HG03103 (cell line): ENCODE measurements at regions not wholly inside any gene's neighbourhood (a gene's known extent, or its start where the extent isn't known, plus 50 kb on each side); places are given as distances from the start of the nearest gene placed in this dataset.
A peak's percentile ranks its signal among the peaks of the same experiment; 100 is the strongest.

Experiments
- ATAC-seq: cut with Tn5 transposase; IDR thresholded peaks from one replicate; pipeline ENCODE4 v1.9.1; 2021; ENCODE audit warnings: low read depth; ENCODE audit not compliant: unreplicated experiment

GRCh38 chr2:149735237-149735958 lies 147.8 kb upstream of the MMADHC start:
- no peak for ATAC-seq

GRCh38 chr2:149733936-149734685 lies 146.5 kb upstream of the MMADHC start:
- ATAC-seq, result no peak

GRCh38 chr2:149732730-149733290 lies 145.2 kb upstream of the MMADHC start:
- no peak for ATAC-seq

GRCh38 chr2:149732001-149732685 lies 144.6 kb upstream of the MMADHC start:
- no peak for ATAC-seq

- ATAC-seq, result no peak
These were observed 143.5 kb upstream of the MMADHC start for GRCh38 chr2:149731079-149731478.

- no peak for ATAC-seq
These were observed 142.0 kb upstream of the MMADHC start for GRCh38 chr2:149729586-149729985.

GRCh38 chr2:149727927-149728326 lies 140.4 kb upstream of the MMADHC start:
- ATAC-seq, result no peak

- ATAC-seq, result no peak
These were observed 137.7 kb upstream of the MMADHC start for GRCh38 chr2:149725234-149725633.

GRCh38 chr2:149724091-149724490 lies 136.5 kb upstream of the MMADHC start:
- no peak for ATAC-seq

- ATAC-seq, result no peak
These were observed 133.0 kb upstream of the MMADHC start for GRCh38 chr2:149720615-149721014.

- no peak for ATAC-seq
These were observed 132.1 kb upstream of the MMADHC start for GRCh38 chr2:149719695-149720094.

- ATAC-seq, result no peak
These were observed 129.1 kb upstream of the MMADHC start for GRCh38 chr2:149716687-149717086.

- ATAC-seq, result no peak
These were observed 128.3 kb upstream of the MMADHC start for GRCh38 chr2:149715894-149716293.

GRCh38 chr2:149715005-149715592 lies 127.5 kb upstream of the MMADHC start:
- ATAC-seq, result peak; percentile 74

- no peak for ATAC-seq
These were observed 122.1 kb upstream of the MMADHC start for GRCh38 chr2:149709496-149710263.

- no peak for ATAC-seq
These were observed 115.7 kb upstream of the MMADHC start for GRCh38 chr2:149703281-149703680.

- no peak for ATAC-seq
These were observed 115.0 kb upstream of the MMADHC start for GRCh38 chr2:149702571-149702970.

- no peak for ATAC-seq
These were observed 113.7 kb upstream of the MMADHC start for GRCh38 chr2:149701241-149701640.

- ATAC-seq, result no peak
These were observed 105.4 kb upstream of the MMADHC start for GRCh38 chr2:149692961-149693396.

- no peak for ATAC-seq
These were observed 103.2 kb upstream of the MMADHC start for GRCh38 chr2:149690825-149691224.
